HCT116 (cell line): ENCODE measurements at regions not wholly inside any gene's neighbourhood (a gene's known extent, or its start where the extent isn't known, plus 50 kb on each side); places are given as distances from the start of the nearest gene placed in this dataset.

Experiments used
- ATAC-seq: fragments of 200-7000 bp; cut with Tn5 transposase; 2 replicates; pipeline ENCODE4 v1.9.1; 2020; ENCODE audit warnings: mild to moderate bottlenecking, moderate library complexity
- BruUV-seq: library from RNA; stranded (reverse); fragments of 400-500 nt; replicated peaks from 2 replicates; lab custom pipeline; 2021; lab: Mats Ljungman, UMichigan
- CTCF ChIA-PET: fragments of 300-600 bp; sonication (Branson Sonifier 250); formaldehyde crosslinking; loops from one replicate; lab custom pipeline; 2021; ENCODE audit warnings: antibody characterized with exemption; lab: Charles Lee
- POLR2A ChIA-PET: fragments of 300-600, 350-600 bp; sonication (Branson Sonifier 250); formaldehyde crosslinking; loops from one replicate; lab custom pipeline; 2021; ENCODE audit warnings: antibody characterized with exemption; lab: Charles Lee
- RAD21 ChIA-PET, 2 experiments: fragments of 300-600 bp; sonication (Branson Sonifier 250); formaldehyde crosslinking; loops; one replicate each; lab custom pipeline; 2023; ENCODE audit warnings: low total read pairs in 2 of 2; ENCODE audit not compliant: uncharacterized antibody in 2 of 2, unreplicated experiment in 2 of 2, low non-redundant PET in 1 of 2; lab: Charles Lee
- DNase-seq: peaks from one replicate; pipeline ENCODE4 v3.0.0-alpha.2; 2010; ENCODE audit warnings: low read depth, low spot score
- H2AFZ ChIP-seq: fragments of 200-600 bp; shearing (Covaris generic), sonication (generic); 2 replicates; pipeline ENCODE4 v1.6.1; 2017; ENCODE audit warnings: low read depth, mixed run types, mixed read lengths, antibody characterized with exemption, low read length; ENCODE audit not compliant: poor library complexity, severe bottlenecking
- H3K27ac ChIP-seq: 2 replicates; pipeline ENCODE4 v1.5.1; 2012; ENCODE audit warnings: low read depth, low read length
- H3K27me3 ChIP-seq: fragments of 200-600 bp; sonication (generic); 2 replicates; pipeline ENCODE4 v1.6.1; 2016; ENCODE audit warnings: mixed run types, low read length, mixed read lengths; ENCODE audit not compliant: insufficient read depth
- H3K36me3 ChIP-seq, 2 experiments: fragments of 200-500 bp in 1 of 2; fragments of 200-600 bp in 1 of 2; sonication (Bioruptor generic) in 1 of 2; sonication (generic) in 1 of 2; 2 replicates each; pipeline versions ENCODE4 v1.5.1 to v1.6.1; 2014 to 2016; ENCODE audit warnings: low read length in 2 of 2, inconsistent platforms in 1 of 2, mixed read lengths in 1 of 2, mixed run types in 1 of 2; ENCODE audit not compliant: insufficient read depth in 2 of 2, control insufficient read depth in 1 of 2
- H3K4me1 ChIP-seq, 2 experiments: fragments of 200-600 bp in 1 of 2; sonication (generic) in 1 of 2; 2 replicates each; pipeline versions ENCODE4 v1.5.1 to v1.6.1; 2012 to 2017; ENCODE audit warnings: low read length in 2 of 2, inconsistent platforms in 1 of 2, mild to moderate bottlenecking in 1 of 2, mixed read lengths in 1 of 2, mixed run types in 1 of 2, moderate library complexity in 1 of 2; ENCODE audit not compliant: insufficient read depth in 2 of 2, control insufficient read depth in 1 of 2
- H3K4me2 ChIP-seq: fragments of 200-600 bp; sonication (generic); 2 replicates; pipeline ENCODE4 v1.6.1; 2017; ENCODE audit warnings: mixed run types, low read length, mixed read lengths
- H3K4me3 ChIP-seq, 2 experiments: fragments of 200-600 bp in 1 of 2; sonication (generic) in 1 of 2; replicated peaks in 1 of 2; 2 replicates each; pipeline ENCODE4 v1.5.1; 2011 to 2016; ENCODE audit warnings: low read length in 2 of 2, control low read depth in 1 of 2, low read depth in 1 of 2, mild to moderate bottlenecking in 1 of 2, mixed read lengths in 1 of 2, mixed run types in 1 of 2
- H3K79me2 ChIP-seq: fragments of 200-600 bp; sonication (generic); 2 replicates; pipeline ENCODE4 v1.6.1; 2017; ENCODE audit warnings: mild to moderate bottlenecking, mixed run types, low read length, moderate library complexity, mixed read lengths; ENCODE audit not compliant: insufficient read depth
- H3K9ac ChIP-seq: fragments of 200-600 bp; sonication (generic); 2 replicates; pipeline ENCODE4 v1.6.1; 2016; ENCODE audit warnings: low read length, mixed read lengths
- H3K9me2 ChIP-seq: fragments of 200-600 bp; sonication (generic), shearing (Covaris generic); 2 replicates; pipeline ENCODE4 v1.6.1; 2017; ENCODE audit warnings: mixed run types, mild to moderate bottlenecking, moderate library complexity; ENCODE audit not compliant: insufficient read depth
- H3K9me3 ChIP-seq, 2 experiments: fragments of 200-500 bp in 1 of 2; fragments of 200-600 bp in 1 of 2; sonication (Bioruptor generic) in 1 of 2; sonication (generic) in 1 of 2; 2 replicates each; pipeline ENCODE4 v1.6.1; 2014 to 2017; ENCODE audit warnings: low read length in 2 of 2, mixed read lengths in 2 of 2, inconsistent platforms in 1 of 2, low read depth in 1 of 2, mild to moderate bottlenecking in 1 of 2, mixed run types in 1 of 2, moderate library complexity in 1 of 2; ENCODE audit not compliant: control insufficient read depth in 1 of 2, insufficient read depth in 1 of 2
- H4K20me1 ChIP-seq: fragments of 200-600 bp; sonication (generic), shearing (Covaris generic); 2 replicates; pipeline ENCODE4 v1.6.1; 2017; ENCODE audit warnings: mixed run types, mild to moderate bottlenecking, moderate library complexity; ENCODE audit not compliant: insufficient read depth
- CBX3 ChIP-seq: IDR thresholded peaks from 2 replicates; pipeline ENCODE4 v1.6.1; 2012; ENCODE audit warnings: low read depth
- CEBPB ChIP-seq: IDR thresholded peaks from 2 replicates; pipeline ENCODE4 v1.6.1; 2012; ENCODE audit warnings: low read depth
- EGR1 ChIP-seq: IDR thresholded peaks from 2 replicates; pipeline ENCODE4 v1.6.1; 2012; ENCODE audit warnings: low read depth
- EZH2 ChIP-seq: fragments of 200-600 bp; sonication (generic); IDR thresholded peaks from 2 replicates; pipeline ENCODE4 v1.6.1; 2017; ENCODE audit warnings: antibody characterized with exemption, mixed run types
- EZH2phosphoT487 ChIP-seq: fragments of 200-600 bp; IDR thresholded peaks from 2 replicates; pipeline ENCODE4 v1.6.1; 2018; ENCODE audit warnings: antibody characterized with exemption, borderline replicate concordance
- FOSL1 ChIP-seq: IDR thresholded peaks from 2 replicates; pipeline ENCODE4 v1.6.1; 2012; ENCODE audit warnings: low read depth
- POLR2A ChIP-seq: IDR thresholded peaks from 2 replicates; pipeline ENCODE4 v1.7.0; 2011; ENCODE audit warnings: borderline replicate concordance; ENCODE audit not compliant: insufficient read depth, insufficient read length; ENCODE audit errors: extremely low read depth
- POLR2AphosphoS5 ChIP-seq: IDR thresholded peaks from 2 replicates; pipeline ENCODE4 v1.6.1; 2011; ENCODE audit warnings: mild to moderate bottlenecking, low read depth, low read length, moderate library complexity
- RAD21 ChIP-seq: IDR thresholded peaks from 2 replicates; pipeline ENCODE4 v1.6.1; 2012; ENCODE audit warnings: low read depth, mild to moderate bottlenecking
- SP1 ChIP-seq: IDR thresholded peaks from 2 replicates; pipeline ENCODE4 v1.6.1; 2012; ENCODE audit warnings: low read depth
- SRF ChIP-seq: IDR thresholded peaks from 2 replicates; pipeline ENCODE4 v1.6.1; 2012; ENCODE audit warnings: low read depth
- TCF7L2 ChIP-seq: IDR thresholded peaks from 2 replicates; pipeline ENCODE4 v1.7.0; 2011; ENCODE audit warnings: borderline replicate concordance, inconsistent platforms; ENCODE audit not compliant: insufficient read depth, insufficient read length; ENCODE audit errors: extremely low read depth
- ZNF274 ChIP-seq: fragments of 200-500 bp; sonication (Bioruptor generic); IDR thresholded peaks from 2 replicates; pipeline ENCODE4 v1.6.1; 2014; ENCODE audit warnings: mild to moderate bottlenecking, low read depth, low read length, inconsistent platforms
- intact Hi-C: fragments of 100-400 bp; cut with micrococcal nuclease; formaldehyde crosslinking; loops from 2 replicates; pipeline ENCODE4 v1.10.0; 2022
- TF ChIP-seq, protein P1 (sequence below): IDR thresholded peaks from 2 replicates; pipeline ENCODE4 v1.6.1; 2012
- TF ChIP-seq, protein P2 (sequence below), 3 experiments: fragments of 200-600 bp in 1 of 3; sonication (generic) in 1 of 3; IDR thresholded peaks in 2 of 3; conservative IDR thresholded peaks in 1 of 3; 2 replicates each; pipeline ENCODE4 v1.5.1; 2012 to 2017; ENCODE audit warnings: low read depth in 2 of 3, low read length in 2 of 3, antibody characterized with exemption in 1 of 3, borderline replicate concordance in 1 of 3, control low read depth in 1 of 3, mild to moderate bottlenecking in 1 of 3, mixed read lengths in 1 of 3, mixed run types in 1 of 3, moderate library complexity in 1 of 3; ENCODE audit not compliant: insufficient read depth in 1 of 3
- TF ChIP-seq, protein P3 (sequence below): IDR thresholded peaks from 2 replicates; pipeline ENCODE4 v1.6.1; 2012

GRCh38 chr2:129636692-129637091 lies 342.8 kb upstream of the RAB6C start:
- CTCF ChIA-PET: no interaction called here
- BruUV-seq: no TSS peak

More at GRCh38 chr2:129636692-129637091, 342.8 kb upstream of the RAB6C start:
- Histone ChIP-seq H3K4me3 (no peak overlapping the region), H3K9me2 (no peaks in the 10 kb centered on the region), H2AFZ (no peak overlapping the region), H3K27ac (no peak overlapping the region), H3K79me2 (no peaks in the 10 kb centered on the region), H3K9ac (no peak overlapping the region), H3K4me1 (no peaks in the 10 kb centered on the region), H3K4me2 (no peak overlapping the region), H3K36me3 (no peaks in the 10 kb centered on the region), H3K9me3 (no peaks in the 10 kb centered on the region), H4K20me1 (no peaks in the 10 kb centered on the region), H3K27me3 (peaks cover 42% of the 10 kb centered on the region)
- POLR2A ChIA-PET: no interaction called here
- DNase-seq: no peak
- intact Hi-C loops: no loop called here
- TF ChIP-seq CBX3 (no peak), FOSL1 (no peak), EZH2 (no peak), TCF7L2 (no peak), POLR2AphosphoS5 (no peak), RAD21 (no peak), EGR1 (no peak), POLR2A (no peak), EZH2phosphoT487 (no peak), ZNF274 (no peak), CEBPB (no peak), SP1 (no peak), SRF (no peak)
- TF ChIP-seq, protein P1, sequence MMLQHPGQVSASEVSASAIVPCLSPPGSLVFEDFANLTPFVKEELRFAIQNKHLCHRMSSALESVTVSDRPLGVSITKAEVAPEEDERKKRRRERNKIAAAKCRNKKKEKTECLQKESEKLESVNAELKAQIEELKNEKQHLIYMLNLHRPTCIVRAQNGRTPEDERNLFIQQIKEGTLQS: no peak
- TF ChIP-seq, protein P2, sequence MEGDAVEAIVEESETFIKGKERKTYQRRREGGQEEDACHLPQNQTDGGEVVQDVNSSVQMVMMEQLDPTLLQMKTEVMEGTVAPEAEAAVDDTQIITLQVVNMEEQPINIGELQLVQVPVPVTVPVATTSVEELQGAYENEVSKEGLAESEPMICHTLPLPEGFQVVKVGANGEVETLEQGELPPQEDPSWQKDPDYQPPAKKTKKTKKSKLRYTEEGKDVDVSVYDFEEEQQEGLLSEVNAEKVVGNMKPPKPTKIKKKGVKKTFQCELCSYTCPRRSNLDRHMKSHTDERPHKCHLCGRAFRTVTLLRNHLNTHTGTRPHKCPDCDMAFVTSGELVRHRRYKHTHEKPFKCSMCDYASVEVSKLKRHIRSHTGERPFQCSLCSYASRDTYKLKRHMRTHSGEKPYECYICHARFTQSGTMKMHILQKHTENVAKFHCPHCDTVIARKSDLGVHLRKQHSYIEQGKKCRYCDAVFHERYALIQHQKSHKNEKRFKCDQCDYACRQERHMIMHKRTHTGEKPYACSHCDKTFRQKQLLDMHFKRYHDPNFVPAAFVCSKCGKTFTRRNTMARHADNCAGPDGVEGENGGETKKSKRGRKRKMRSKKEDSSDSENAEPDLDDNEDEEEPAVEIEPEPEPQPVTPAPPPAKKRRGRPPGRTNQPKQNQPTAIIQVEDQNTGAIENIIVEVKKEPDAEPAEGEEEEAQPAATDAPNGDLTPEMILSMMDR (IDR thresholded peaks at IDR 0.05 in 2 of 3, conservative IDR thresholded peaks at IDR 0.05 in 1 of 3; ENCODE audit: borderline replicate concordance in 1 of 3, insufficient read depth in 1 of 3, low read depth in 2 of 3, low read length in 2 of 3): no peak
- TF ChIP-seq, protein P3, sequence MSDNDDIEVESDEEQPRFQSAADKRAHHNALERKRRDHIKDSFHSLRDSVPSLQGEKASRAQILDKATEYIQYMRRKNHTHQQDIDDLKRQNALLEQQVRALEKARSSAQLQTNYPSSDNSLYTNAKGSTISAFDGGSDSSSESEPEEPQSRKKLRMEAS: no peak
- ATAC-seq: no peak
- RAD21 ChIA-PET: no interaction called here
